ENCODE measurements at regions not wholly inside any gene's neighbourhood (a gene's known extent, or its start where the extent isn't known, plus 50 kb on each side); places are given as distances from the start of the nearest gene placed in this dataset.

DNA sequence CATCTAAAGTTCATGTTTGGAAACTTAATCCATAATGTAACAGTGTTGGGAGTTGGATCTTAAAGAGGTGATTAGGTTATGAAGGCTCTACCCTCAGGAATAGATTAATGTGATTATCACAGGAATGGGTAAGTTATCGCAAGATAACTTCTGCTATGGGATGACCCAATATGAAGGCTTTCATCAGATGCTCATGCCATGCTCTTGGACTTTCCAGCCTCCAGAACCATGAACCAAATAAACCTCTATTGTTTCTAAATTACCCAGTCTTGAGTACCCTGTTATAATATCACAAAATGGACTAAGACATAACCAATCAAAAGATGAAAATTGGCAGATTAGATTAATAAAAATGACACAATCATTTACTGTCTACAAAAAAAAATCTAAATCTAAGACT is 906.9 kb upstream of the SOX9 start:
- Histone ChIP-seq H3K4me3 (replicated peaks in 1 of 3; ENCODE audit: insufficient read depth in 1 of 3, low read depth in 1 of 3, low read length in 3 of 3) (no peak overlapping the region), H4K20me1 (replicated peaks; ENCODE audit: control insufficient read depth, extremely low read depth, insufficient read depth, low read length) (no peaks in the 10 kb centered on the region), H3K4me2 (ENCODE audit: insufficient read depth, low read length) (no peak overlapping the region), H3K4me1 (ENCODE audit: control insufficient read depth, extremely low read depth, insufficient read depth, low read length) (no peaks in the 10 kb centered on the region), H3K27ac (ENCODE audit: insufficient read depth, low read depth, low read length) (no peak overlapping the region), H3K9me1 (replicated peaks; ENCODE audit: control insufficient read depth, extremely low read depth, insufficient read depth, low read length) (no peaks in the 10 kb centered on the region), H3K79me2 (ENCODE audit: control insufficient read depth, insufficient read depth, low read length) (no peaks in the 10 kb centered on the region), H3K27me3 (ENCODE audit: control insufficient read depth in 2 of 2, insufficient read depth in 2 of 2, low read length in 2 of 2) (no peaks in the 10 kb centered on the region), H3K36me3 (ENCODE audit: control insufficient read depth in 2 of 2, extremely low read depth in 1 of 2, insufficient read depth in 2 of 2, low read length in 2 of 2) (no peaks in the 10 kb centered on the region), H3K9me3 (replicated peaks; ENCODE audit: control insufficient read depth, insufficient read depth, low read length) (peaks cover 4% of the 10 kb centered on the region), H3K9ac (replicated peaks; ENCODE audit: extremely low read depth, insufficient read depth, low read length) (no peak overlapping the region), H2AFZ (ENCODE audit: low read depth, low read length) (no peak overlapping the region)
- no peak for TF ChIP-seq POLR2AphosphoS5 (IDR thresholded peaks at IDR 0.05; ENCODE audit: insufficient read depth, low read depth, low read length)
- TF ChIP-seq, protein P1, sequence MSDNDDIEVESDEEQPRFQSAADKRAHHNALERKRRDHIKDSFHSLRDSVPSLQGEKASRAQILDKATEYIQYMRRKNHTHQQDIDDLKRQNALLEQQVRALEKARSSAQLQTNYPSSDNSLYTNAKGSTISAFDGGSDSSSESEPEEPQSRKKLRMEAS (IDR thresholded peaks at IDR 0.05; ENCODE audit: insufficient read depth, insufficient read length) = no peak
- TF ChIP-seq, protein P2, sequence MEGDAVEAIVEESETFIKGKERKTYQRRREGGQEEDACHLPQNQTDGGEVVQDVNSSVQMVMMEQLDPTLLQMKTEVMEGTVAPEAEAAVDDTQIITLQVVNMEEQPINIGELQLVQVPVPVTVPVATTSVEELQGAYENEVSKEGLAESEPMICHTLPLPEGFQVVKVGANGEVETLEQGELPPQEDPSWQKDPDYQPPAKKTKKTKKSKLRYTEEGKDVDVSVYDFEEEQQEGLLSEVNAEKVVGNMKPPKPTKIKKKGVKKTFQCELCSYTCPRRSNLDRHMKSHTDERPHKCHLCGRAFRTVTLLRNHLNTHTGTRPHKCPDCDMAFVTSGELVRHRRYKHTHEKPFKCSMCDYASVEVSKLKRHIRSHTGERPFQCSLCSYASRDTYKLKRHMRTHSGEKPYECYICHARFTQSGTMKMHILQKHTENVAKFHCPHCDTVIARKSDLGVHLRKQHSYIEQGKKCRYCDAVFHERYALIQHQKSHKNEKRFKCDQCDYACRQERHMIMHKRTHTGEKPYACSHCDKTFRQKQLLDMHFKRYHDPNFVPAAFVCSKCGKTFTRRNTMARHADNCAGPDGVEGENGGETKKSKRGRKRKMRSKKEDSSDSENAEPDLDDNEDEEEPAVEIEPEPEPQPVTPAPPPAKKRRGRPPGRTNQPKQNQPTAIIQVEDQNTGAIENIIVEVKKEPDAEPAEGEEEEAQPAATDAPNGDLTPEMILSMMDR (IDR thresholded peaks at IDR 0.05; ENCODE audit: extremely low read depth in 1 of 2, insufficient read depth in 1 of 2, low read depth in 1 of 2, low read length in 2 of 2) = no peak
- TF ChIP-seq POLR2A (IDR thresholded peaks at IDR 0.05; ENCODE audit: low read depth, low read length) = no peak
- TF ChIP-seq FOS (IDR thresholded peaks at IDR 0.05; ENCODE audit: borderline replicate concordance, insufficient read depth, low read length) = no peak
- TF ChIP-seq EZH2 (IDR thresholded peaks at IDR 0.05; ENCODE audit: borderline replicate concordance, low read depth, low read length, severe bottlenecking) = no peak
- no peak for TF ChIP-seq GATA2 (IDR thresholded peaks at IDR 0.05; ENCODE audit: insufficient read depth, insufficient read length, low read depth, low read length)
- TF ChIP-seq JUN (IDR thresholded peaks at IDR 0.05; ENCODE audit: borderline replicate concordance, insufficient read depth, insufficient read length, low read depth) = no peak
- ChIA-PET POLR2A (no interaction called here), CTCF (no interaction called here)
- dilution Hi-C loops (cut with MboI; ENCODE audit: extremely low pct_ligation_motif_present, low sequenced_read_pairs) = no loop called here
- intact Hi-C loops (cut with micrococcal nuclease) = no loop called here
- FAIRE-seq (no peak), DNase-seq (ENCODE audit: low read depth, low spot score) (no peak)
- no TSS peak for BruUV-seq (replicated peaks)

Measured in endothelial cell of umbilical vein (primary cell).